Activated T-cell treated with anti-CD3 and anti-CD28 coated beads, Interleukin-2, amount 50 U/mL, for 24 hours (primary cell): ENCODE measurements at regions not wholly inside any gene's neighbourhood (a gene's known extent, or its start where the extent isn't known, plus 50 kb on each side); places are given as distances from the start of the nearest gene placed in this dataset.

Experiments used
- DNase-seq: peaks from one replicate; pipeline ENCODE4 v3.0.0-alpha.2; 2020
- H3K27ac Mint-ChIP-seq: 2 replicates; pipeline ENCODE4 v1.8.0; 2020; ENCODE audit warnings: mild to moderate bottlenecking, mixed read lengths
- H3K27me3 Mint-ChIP-seq: 2 replicates; pipeline ENCODE4 v1.8.0; 2020; ENCODE audit warnings: mixed read lengths
- H3K36me3 Mint-ChIP-seq: 2 replicates; pipeline ENCODE4 v1.8.0; 2020; ENCODE audit warnings: low read depth, mixed read lengths
- H3K4me1 Mint-ChIP-seq: 2 replicates; pipeline ENCODE4 v1.8.0; 2020; ENCODE audit warnings: low read depth, mixed read lengths
- H3K4me3 Mint-ChIP-seq: 2 replicates; pipeline ENCODE4 v1.8.0; 2020; ENCODE audit warnings: mild to moderate bottlenecking, moderate library complexity, mixed read lengths
- H3K9me3 Mint-ChIP-seq: 2 replicates; pipeline ENCODE4 v1.8.0; 2020; ENCODE audit warnings: mixed read lengths

DNA sequence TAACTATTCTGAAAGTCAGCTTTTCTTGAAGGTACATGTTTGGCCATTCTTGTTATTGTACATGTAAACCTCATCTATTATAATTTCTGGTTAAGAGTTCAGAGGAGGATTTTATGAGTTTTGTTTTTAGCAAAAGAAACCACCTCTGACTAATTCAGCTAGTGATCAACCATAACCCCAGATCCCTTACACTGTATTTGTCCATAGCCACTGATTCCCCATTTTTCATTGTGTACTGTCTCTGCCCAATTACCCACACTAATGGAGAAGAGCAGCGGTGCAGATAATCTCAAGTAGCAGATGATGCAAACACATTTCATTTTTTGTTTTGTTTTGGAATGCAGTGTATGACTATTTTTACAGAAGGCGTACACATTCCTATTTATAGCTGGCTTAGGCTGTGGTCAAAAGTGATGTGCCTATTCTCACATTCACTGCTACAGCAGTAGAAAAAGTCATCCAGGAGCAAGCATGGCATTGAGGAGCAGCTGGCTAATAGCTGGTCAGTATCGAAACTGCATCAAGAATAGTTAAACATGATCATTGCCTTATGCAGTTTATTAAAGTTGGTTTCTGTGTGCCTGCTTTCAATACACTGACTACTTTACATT lies 988.3 kb downstream of the DTWD2 start:
- Mint-ChIP-seq H3K27me3 (no peaks in the 10 kb centered on the region), H3K4me1 (no peaks in the 10 kb centered on the region), H3K4me3 (no peak overlapping the region), H3K36me3 (no peaks in the 10 kb centered on the region), H3K9me3 (peaks cover 5% of the 10 kb centered on the region), H3K27ac (no peak overlapping the region)
- DNase-seq, result no peak

DNA sequence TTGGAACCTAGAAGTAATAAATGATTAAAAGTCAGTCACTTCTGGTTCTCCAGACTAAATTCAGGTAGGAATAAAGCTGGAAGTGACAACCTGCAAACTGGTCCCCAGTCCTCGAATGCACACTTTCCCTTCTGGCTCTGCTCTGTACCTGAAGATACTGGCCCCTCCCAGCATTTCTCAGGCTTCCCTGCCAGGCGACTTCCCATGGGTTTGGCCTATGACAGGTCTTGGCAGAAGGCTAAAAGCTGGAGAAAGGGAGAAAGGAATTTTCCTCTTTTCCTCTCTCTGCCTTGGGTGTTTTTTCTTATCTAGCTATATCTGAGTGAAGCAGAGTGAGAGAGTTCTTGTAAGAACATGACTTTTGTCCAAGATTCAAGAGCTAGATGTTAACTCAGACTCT lies 1005.7 kb downstream of the DTWD2 start:
- no peaks in the 10 kb centered on the region for H3K27me3 Mint-ChIP-seq
- no peak overlapping the region for H3K27ac Mint-ChIP-seq
- H3K9me3 Mint-ChIP-seq, result peaks cover 9% of the 10 kb centered on the region
- no peak overlapping the region for H3K4me3 Mint-ChIP-seq
- no peaks in the 10 kb centered on the region for H3K4me1 Mint-ChIP-seq
- no peak for DNase-seq
- H3K36me3 Mint-ChIP-seq, result no peaks in the 10 kb centered on the region

DNA sequence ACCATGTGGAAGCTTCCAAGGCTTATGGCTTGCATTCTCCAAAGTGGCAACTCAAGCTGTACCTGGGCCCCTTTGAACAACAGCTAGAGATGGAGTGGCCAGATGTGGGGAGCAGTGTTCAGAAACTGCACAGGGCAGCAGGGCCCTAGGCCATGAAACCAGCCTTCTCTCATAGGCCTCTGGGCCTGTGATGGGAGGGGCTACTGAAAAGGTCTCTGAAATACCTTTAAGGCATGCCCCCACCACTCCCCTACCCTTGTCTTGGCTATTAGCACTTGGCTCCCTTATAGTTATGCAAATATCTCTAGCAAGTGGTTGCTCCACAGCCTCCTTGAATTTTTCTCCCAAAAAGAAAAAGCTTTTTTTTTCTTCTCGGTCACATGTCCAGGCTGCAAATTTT lies 1014.6 kb downstream of the DTWD2 start:
- peaks cover 5% of the 10 kb centered on the region for H3K9me3 Mint-ChIP-seq
- no peaks in the 10 kb centered on the region for H3K36me3 Mint-ChIP-seq
- no peaks in the 10 kb centered on the region for H3K4me1 Mint-ChIP-seq
- no peak overlapping the region for H3K27ac Mint-ChIP-seq
- no peak for DNase-seq
- H3K27me3 Mint-ChIP-seq, result no peaks in the 10 kb centered on the region
- H3K4me3 Mint-ChIP-seq, result no peak overlapping the region

DNA sequence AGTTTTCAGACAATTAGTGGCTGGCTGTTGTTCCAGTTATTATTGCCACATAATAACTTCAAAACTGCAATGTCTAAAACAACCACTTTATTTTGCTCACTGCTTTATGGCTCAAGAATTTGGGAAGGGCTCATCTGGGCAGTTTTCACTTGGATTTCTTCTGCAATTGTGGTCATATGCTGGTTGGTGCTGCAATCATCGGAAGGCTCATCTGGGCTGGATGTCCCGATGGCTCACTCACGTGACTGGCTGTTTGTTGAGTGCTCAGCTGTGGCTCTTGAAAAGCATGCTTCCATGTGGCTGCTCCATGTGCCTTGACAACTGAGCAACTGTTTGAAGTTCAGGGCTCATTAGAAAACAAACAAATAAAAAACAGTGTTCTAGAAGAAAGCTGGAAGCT lies 1032.5 kb downstream of the DTWD2 start:
- Mint-ChIP-seq H3K4me1 (no peaks in the 10 kb centered on the region), H3K36me3 (no peaks in the 10 kb centered on the region), H3K9me3 (peaks cover 4% of the 10 kb centered on the region), H3K27ac (no peak overlapping the region), H3K4me3 (no peak overlapping the region), H3K27me3 (no peaks in the 10 kb centered on the region)
- DNase-seq, result no peak

DNA sequence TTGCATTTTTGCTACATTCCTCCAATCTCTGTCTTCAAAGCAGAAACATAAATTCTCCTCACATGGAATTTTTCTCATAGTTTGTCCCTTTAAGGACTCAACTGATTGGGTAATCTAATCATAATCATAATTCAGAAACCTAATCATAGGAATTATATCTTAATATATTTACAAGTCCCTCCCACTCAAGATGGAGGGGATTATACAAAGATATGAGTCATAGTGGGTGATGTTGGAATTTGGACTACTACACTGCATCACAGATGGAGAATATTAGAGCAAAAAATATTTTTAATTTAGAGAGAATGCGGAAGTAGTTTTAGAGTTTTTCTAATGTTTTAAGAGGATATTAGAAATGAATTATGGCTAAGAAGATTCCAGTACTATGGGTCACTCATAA lies 1034.0 kb downstream of the DTWD2 start:
- Mint-ChIP-seq H3K9me3 (peaks cover 3% of the 10 kb centered on the region), H3K27me3 (no peaks in the 10 kb centered on the region), H3K4me3 (no peak overlapping the region), H3K36me3 (no peaks in the 10 kb centered on the region), H3K4me1 (no peaks in the 10 kb centered on the region), H3K27ac (no peak overlapping the region)
- DNase-seq, result no peak

DNA sequence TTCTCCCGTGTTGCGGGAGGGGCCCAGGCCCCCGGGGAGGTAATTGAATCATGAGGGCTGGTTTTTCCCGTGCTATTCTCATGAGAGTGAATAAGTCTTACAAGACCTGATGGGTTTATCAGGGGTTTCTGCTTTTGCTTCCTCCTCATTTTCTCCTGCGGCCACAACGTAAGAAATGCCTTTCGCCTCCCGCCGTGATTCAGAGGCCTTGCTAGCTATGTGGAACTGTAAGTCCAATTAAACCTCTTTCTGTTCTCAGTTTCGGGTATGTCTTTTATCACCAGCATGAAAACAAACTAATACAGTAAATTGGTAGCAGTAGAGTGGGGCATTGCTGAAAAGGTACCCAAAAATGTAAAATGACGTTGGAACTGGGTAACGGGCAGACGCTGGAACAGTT lies 1035.1 kb downstream of the DTWD2 start:
- Mint-ChIP-seq H3K36me3 (no peaks in the 10 kb centered on the region), H3K27ac (no peak overlapping the region), H3K9me3 (no peaks in the 10 kb centered on the region), H3K27me3 (no peaks in the 10 kb centered on the region), H3K4me3 (no peak overlapping the region), H3K4me1 (no peaks in the 10 kb centered on the region)
- no peak for DNase-seq

DNA sequence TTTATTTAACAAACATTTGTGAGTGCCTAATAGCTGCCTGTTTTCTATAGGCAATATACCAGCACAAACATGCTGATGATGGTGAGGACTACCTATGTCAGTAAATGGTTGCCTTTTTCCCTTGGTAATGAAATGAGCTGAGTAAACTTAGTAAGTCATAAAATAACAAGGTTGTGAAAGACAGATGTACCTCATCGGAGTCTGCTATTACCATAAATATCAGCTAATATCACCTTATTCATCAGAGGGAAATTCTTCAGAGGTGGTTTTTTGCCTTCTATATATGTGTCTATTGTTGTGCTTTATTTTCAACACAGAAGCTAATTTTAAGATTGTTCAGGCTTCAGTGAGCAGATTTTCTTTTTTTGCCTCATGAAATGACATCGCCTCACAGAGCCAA lies 1040.5 kb downstream of the DTWD2 start:
- Mint-ChIP-seq H3K9me3 (no peaks in the 10 kb centered on the region), H3K4me3 (no peak overlapping the region), H3K27me3 (no peaks in the 10 kb centered on the region), H3K36me3 (no peaks in the 10 kb centered on the region), H3K27ac (no peak overlapping the region), H3K4me1 (no peaks in the 10 kb centered on the region)
- no peak for DNase-seq

DNA sequence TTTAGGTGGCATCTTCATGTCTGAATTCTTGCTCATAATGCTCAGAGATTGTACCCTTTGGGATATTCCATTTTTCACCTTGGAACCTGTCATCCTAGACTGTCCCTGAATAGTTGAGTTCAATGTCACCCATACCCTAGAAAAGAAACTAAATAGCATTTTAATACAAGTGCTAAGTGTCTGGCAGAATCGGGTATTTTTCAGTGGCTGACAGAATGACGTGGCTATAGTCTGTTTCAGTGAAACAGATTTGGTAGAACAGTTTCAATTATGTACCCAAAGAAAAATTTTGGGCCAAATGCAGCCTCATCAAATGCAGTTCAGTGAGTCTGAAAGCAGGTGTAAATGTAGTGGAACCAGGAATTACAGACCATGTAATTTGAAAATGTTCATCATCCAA lies 1041.2 kb downstream of the DTWD2 start:
- H3K9me3 Mint-ChIP-seq, result peaks cover under 1% of the 10 kb centered on the region
- DNase-seq, result no peak
- no peaks in the 10 kb centered on the region for H3K27me3 Mint-ChIP-seq
- no peaks in the 10 kb centered on the region for H3K4me1 Mint-ChIP-seq
- no peak overlapping the region for H3K4me3 Mint-ChIP-seq
- no peaks in the 10 kb centered on the region for H3K36me3 Mint-ChIP-seq
- H3K27ac Mint-ChIP-seq, result no peak overlapping the region

DNA sequence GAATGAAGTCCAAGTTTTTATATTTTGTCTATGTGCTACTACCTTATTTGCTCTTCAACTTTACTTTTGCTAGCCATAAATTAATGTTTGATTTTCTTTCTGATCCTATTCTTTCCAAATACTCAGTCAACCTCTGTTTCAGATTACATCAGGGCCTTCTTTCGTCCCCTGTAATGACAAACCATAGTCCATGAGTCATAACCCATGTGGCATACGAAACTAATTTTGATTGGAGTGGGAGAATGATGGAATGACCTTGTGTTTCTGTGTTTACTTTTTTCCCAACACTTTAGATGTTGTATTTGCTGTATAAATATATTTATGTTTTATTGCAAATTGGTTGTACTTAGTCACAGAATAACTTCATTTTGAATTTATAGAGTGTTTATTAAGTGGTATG lies 1043.1 kb downstream of the DTWD2 start:
- H3K9me3 Mint-ChIP-seq, result peaks cover 6% of the 10 kb centered on the region
- H3K36me3 Mint-ChIP-seq, result no peaks in the 10 kb centered on the region
- no peak overlapping the region for H3K4me3 Mint-ChIP-seq
- no peak for DNase-seq
- H3K27me3 Mint-ChIP-seq, result no peaks in the 10 kb centered on the region
- no peak overlapping the region for H3K27ac Mint-ChIP-seq
- H3K4me1 Mint-ChIP-seq, result no peaks in the 10 kb centered on the region

DNA sequence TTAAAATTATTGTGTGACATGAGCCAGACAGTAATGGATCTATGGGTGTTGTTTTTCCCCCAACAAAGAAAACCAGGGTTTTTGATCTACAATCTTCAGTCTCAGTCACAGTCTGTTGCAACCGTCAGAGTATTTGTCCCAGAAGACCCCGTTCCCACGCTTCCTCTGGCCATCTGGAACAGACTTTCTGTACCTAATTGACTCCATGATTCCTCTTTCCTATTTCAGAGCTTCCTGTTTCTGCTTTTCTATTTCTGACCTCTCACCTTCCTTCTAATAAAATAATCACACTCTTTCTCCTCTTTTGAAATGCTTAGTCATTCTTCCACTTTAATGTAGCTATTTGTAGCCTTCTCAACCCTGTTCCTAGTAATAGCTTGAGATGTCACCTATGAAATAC lies 1044.8 kb downstream of the DTWD2 start:
- DNase-seq, result no peak
- Mint-ChIP-seq H3K4me3 (no peak overlapping the region), H3K9me3 (peaks cover 9% of the 10 kb centered on the region), H3K27ac (no peak overlapping the region), H3K27me3 (no peaks in the 10 kb centered on the region), H3K4me1 (no peaks in the 10 kb centered on the region), H3K36me3 (no peaks in the 10 kb centered on the region)

DNA sequence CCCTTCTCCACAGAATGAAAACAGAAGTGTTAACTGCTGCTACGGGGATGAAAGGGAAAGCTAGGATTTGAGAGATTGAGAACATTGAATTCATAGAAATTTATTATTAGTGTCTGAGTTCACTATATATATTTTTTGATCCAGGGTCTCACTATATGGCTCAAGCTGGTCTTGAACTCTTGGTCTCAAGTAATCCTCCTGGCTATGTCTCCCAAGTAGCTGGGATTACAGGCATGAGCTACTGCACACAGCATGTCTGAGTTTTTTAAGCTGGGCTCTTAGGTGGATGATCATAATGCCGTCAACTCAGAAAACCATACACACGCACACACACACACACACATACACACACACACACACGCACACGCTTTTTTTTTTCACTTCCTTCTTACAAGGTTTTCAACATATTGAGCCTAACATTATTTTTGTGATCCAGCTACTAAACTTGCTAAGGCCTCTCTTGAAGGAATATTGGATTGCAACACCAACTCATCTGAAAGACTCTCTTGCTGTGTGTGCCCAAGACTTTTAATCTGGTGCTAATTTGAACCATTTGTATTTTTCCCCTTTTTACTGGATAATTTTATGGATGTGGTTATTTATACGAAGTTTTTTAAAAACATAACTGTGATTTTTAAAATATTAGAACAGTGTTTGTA lies 1045.4 kb downstream of the DTWD2 start:
- DNase-seq, result no peak
- H3K27me3 Mint-ChIP-seq, result no peaks in the 10 kb centered on the region

DNA sequence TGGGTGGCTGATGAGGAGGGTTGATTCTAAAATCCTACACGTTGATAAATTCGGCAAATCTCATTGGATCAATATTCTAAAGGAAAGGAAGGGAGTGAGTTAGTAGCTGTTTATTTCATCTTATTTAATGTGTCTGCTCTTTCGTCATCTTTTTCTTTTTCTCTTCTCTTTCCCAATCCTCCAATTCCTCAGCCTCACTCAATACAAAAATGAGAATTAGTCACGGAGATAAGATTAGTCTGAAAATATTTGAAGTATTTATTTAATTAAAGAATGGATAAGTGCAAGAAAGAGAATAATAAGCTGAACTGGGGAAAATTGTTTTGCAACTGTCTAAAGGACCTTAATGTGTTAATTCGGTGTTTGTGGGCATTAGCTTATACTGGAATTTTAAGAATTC lies 1095.1 kb downstream of the DTWD2 start:
- H3K36me3 Mint-ChIP-seq, result no peaks in the 10 kb centered on the region
- DNase-seq, result no peak
- H3K27ac Mint-ChIP-seq, result no peak overlapping the region
- H3K9me3 Mint-ChIP-seq, result peaks cover 8% of the 10 kb centered on the region
- no peaks in the 10 kb centered on the region for H3K27me3 Mint-ChIP-seq
- H3K4me3 Mint-ChIP-seq, result no peak overlapping the region
- peaks cover 5% of the 10 kb centered on the region for H3K4me1 Mint-ChIP-seq

More for the DNA sequence above, 1045.4 kb downstream of the DTWD2 start:
- Mint-ChIP-seq H3K4me3 (no peak overlapping the region), H3K36me3 (no peaks in the 10 kb centered on the region), H3K4me1 (no peaks in the 10 kb centered on the region), H3K9me3 (peaks cover 9% of the 10 kb centered on the region), H3K27ac (no peak overlapping the region)

DNA sequence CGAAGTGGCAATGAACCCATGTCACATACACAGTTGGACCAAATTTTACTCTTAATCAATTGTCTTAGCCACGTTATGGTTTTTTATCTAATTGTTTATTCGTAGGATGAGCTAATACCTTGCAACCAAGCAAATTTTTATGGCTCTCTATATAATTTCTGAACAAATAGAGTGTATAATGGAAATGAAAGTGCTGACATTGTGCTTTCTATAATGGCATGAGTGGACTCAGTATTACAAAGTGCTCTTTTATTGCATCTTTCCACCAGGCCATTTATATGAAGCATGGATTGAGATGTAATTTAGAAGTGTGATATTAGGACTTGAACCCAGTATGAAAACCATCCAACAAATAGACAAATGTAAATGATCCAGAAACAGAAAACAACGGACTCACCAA lies 1096.0 kb downstream of the DTWD2 start:
- H3K27ac Mint-ChIP-seq, result no peak overlapping the region
- no peak for DNase-seq
- no peaks in the 10 kb centered on the region for H3K27me3 Mint-ChIP-seq
- H3K36me3 Mint-ChIP-seq, result no peaks in the 10 kb centered on the region
- H3K4me1 Mint-ChIP-seq, result peaks cover 5% of the 10 kb centered on the region
- H3K9me3 Mint-ChIP-seq, result peaks cover 8% of the 10 kb centered on the region
- no peak overlapping the region for H3K4me3 Mint-ChIP-seq

DNA sequence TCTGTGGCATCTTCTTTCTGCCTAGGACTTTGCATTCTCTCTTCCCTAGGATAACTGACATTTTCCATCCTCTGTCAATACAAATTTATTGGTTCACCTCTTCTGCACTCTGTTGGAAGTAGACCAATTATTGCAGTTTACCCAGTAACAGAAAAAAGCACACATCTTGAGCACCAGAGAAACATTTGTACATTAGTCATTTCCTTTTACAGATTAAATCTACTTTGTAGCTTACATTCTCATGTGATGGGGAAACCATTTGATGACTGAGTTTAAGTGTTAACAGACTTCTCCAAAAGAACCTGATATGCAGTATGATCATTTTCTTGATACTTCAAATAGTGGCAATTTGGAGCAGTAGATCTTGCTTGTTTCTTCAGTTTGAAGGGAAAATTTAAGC lies 1098.8 kb downstream of the DTWD2 start:
- H3K27ac Mint-ChIP-seq, result no peak overlapping the region
- no peak for DNase-seq
- H3K4me1 Mint-ChIP-seq, result peaks cover 5% of the 10 kb centered on the region
- no peak overlapping the region for H3K4me3 Mint-ChIP-seq
- peaks cover 3% of the 10 kb centered on the region for H3K9me3 Mint-ChIP-seq
- no peaks in the 10 kb centered on the region for H3K36me3 Mint-ChIP-seq
- H3K27me3 Mint-ChIP-seq, result no peaks in the 10 kb centered on the region

DNA sequence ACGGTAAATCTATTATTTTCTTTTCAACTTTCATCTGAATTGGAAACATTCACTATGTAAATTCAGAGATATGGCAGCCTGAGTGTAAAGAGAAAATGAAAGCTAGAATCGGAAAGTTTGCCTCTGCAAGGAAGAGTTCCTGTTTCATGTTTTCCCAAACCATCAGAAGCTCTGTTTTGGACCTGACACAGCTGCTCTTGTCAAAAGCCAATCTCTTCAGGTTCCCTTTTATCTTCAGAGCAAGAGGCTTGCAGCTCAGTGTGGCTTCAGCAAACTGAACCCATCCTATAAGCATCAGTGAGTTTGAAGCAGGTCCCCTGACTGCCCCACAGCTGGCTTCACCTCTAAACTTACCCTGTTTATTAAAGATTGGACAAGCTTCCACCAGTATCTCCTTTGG lies 1099.7 kb downstream of the DTWD2 start:
- H3K4me1 Mint-ChIP-seq, result peaks cover 5% of the 10 kb centered on the region
- H3K4me3 Mint-ChIP-seq, result no peak overlapping the region
- no peaks in the 10 kb centered on the region for H3K27me3 Mint-ChIP-seq
- no peak overlapping the region for H3K27ac Mint-ChIP-seq
- H3K9me3 Mint-ChIP-seq, result peaks cover 3% of the 10 kb centered on the region
- H3K36me3 Mint-ChIP-seq, result no peaks in the 10 kb centered on the region
- DNase-seq, result no peak
